ENCODE measurements at regions not wholly inside any gene's neighbourhood (a gene's known extent, or its start where the extent isn't known, plus 50 kb on each side); places are given as distances from the start of the nearest gene placed in this dataset.
"Not testable (repeated sequence)": the region's sequence is repeated elsewhere in the genome, so short reads cannot be mapped to it uniquely, and the experiment has no call there.

- no peak for DNase-seq (ENCODE audit: low spot score)
- no peak for TF ChIP-seq CTCF (IDR thresholded peaks at IDR 0.05; ENCODE audit: extremely low read depth, missing control alignments)
These were observed 50.3 kb upstream of the SNRK start for GRCh38 chr3:43236008-43236407.

GRCh38 chr3:43233062-43233461, 53.3 kb upstream of the SNRK start:
- DNase-seq (ENCODE audit: low spot score), result no peak

GRCh38 chr3:43231276-43232000, 54.9 kb upstream of the SNRK start:
- no peak for TF ChIP-seq CTCF (IDR thresholded peaks at IDR 0.05; ENCODE audit: extremely low read depth, missing control alignments)
- DNase-seq (ENCODE audit: low spot score), result no peak

More at GRCh38 chr3:43233062-43233461, 53.3 kb upstream of the SNRK start:
- no peak for TF ChIP-seq CTCF (IDR thresholded peaks at IDR 0.05; ENCODE audit: extremely low read depth, missing control alignments)

GRCh38 chr3:43229865-43230264, 56.5 kb upstream of the SNRK start:
- not testable (repeated sequence) for DNase-seq (ENCODE audit: low spot score)

- DNase-seq (ENCODE audit: low spot score), result not testable (repeated sequence)
These were observed 58.7 kb upstream of the SNRK start for GRCh38 chr3:43227685-43228084.

- TF ChIP-seq CTCF (IDR thresholded peaks at IDR 0.05; ENCODE audit: extremely low read depth, missing control alignments), result no peak
- DNase-seq (ENCODE audit: low spot score), result no peak
These were observed 61.8 kb upstream of the SNRK start for GRCh38 chr3:43224405-43225073.

- TF ChIP-seq CTCF (IDR thresholded peaks at IDR 0.05; ENCODE audit: extremely low read depth, missing control alignments), result no peak
- DNase-seq (ENCODE audit: low spot score), result no peak
These were observed 62.5 kb upstream of the SNRK start for GRCh38 chr3:43223670-43224364.

GRCh38 chr3:43222590-43222989, 63.8 kb upstream of the SNRK start:
- TF ChIP-seq CTCF (IDR thresholded peaks at IDR 0.05; ENCODE audit: extremely low read depth, missing control alignments), result no peak
- DNase-seq (ENCODE audit: low spot score), result no peak

All from GM20000 (cell line).